Karpas-422 (cell line): ENCODE measurements at regions not wholly inside any gene's neighbourhood (a gene's known extent, or its start where the extent isn't known, plus 50 kb on each side); places are given as distances from the start of the nearest gene placed in this dataset.

Experiments
- DNase-seq: peaks from one replicate; pipeline ENCODE4 v3.0.0-alpha.2; 2015
- H2AFZ ChIP-seq: fragments of 200-600 bp; sonication (generic); 2 replicates; pipeline ENCODE4 v1.6.1; 2014; ENCODE audit warnings: antibody characterized with exemption, low read length, mixed read lengths
- H3K27ac ChIP-seq: fragments of 200-600 bp; sonication (generic); 2 replicates; pipeline ENCODE4 v1.5.1; 2014; ENCODE audit warnings: mild to moderate bottlenecking, low read length, moderate library complexity
- H3K27me3 ChIP-seq: fragments of 200-600 bp; sonication (generic); 2 replicates; pipeline ENCODE4 v1.6.1; 2014; ENCODE audit warnings: low read length, mixed read lengths
- H3K36me3 ChIP-seq: fragments of 200-600 bp; sonication (generic); 2 replicates; pipeline ENCODE4 v1.6.1; 2014; ENCODE audit warnings: low read length, mixed read lengths; ENCODE audit not compliant: insufficient read depth
- H3K4me1 ChIP-seq: fragments of 200-600 bp; sonication (generic); 2 replicates; pipeline ENCODE4 v1.6.1; 2014; ENCODE audit warnings: mild to moderate bottlenecking, low read length, mixed read lengths
- H3K4me2 ChIP-seq: fragments of 200-600 bp; sonication (generic); 2 replicates; pipeline ENCODE4 v1.6.1; 2014; ENCODE audit warnings: low read length, low read depth, mild to moderate bottlenecking; ENCODE audit not compliant: poor library complexity, severe bottlenecking
- H3K4me3 ChIP-seq: fragments of 200-600 bp; sonication (generic); 2 replicates; pipeline ENCODE4 v1.5.1; 2014; ENCODE audit warnings: mild to moderate bottlenecking, antibody characterized with exemption, low read length, mixed read lengths
- H3K79me2 ChIP-seq: fragments of 200-600 bp; sonication (generic); 2 replicates; pipeline ENCODE4 v1.6.1; 2014; ENCODE audit warnings: mild to moderate bottlenecking, low read length, mixed read lengths
- H3K9ac ChIP-seq: fragments of 200-600 bp; sonication (generic); 2 replicates; pipeline ENCODE4 v1.6.0; 2014; ENCODE audit warnings: low read length
- H3K9me2 ChIP-seq: fragments of 200-600 bp; sonication (generic), shearing (Covaris generic); replicated peaks from 2 replicates; pipeline ENCODE4 v1.6.0; 2014; ENCODE audit warnings: mild to moderate bottlenecking, low read length, moderate library complexity; ENCODE audit not compliant: insufficient read depth
- H3K9me3 ChIP-seq: fragments of 300-700, 200-600 bp; sonication (generic); 2 replicates; pipeline ENCODE4 v1.6.1; 2014; ENCODE audit warnings: low read length, mixed read lengths
- H4K20me1 ChIP-seq: fragments of 200-600 bp; sonication (generic); 2 replicates; pipeline ENCODE4 v1.6.1; 2014; ENCODE audit warnings: mild to moderate bottlenecking, antibody characterized with exemption, low read length, low read depth; ENCODE audit not compliant: insufficient read depth

DNA sequence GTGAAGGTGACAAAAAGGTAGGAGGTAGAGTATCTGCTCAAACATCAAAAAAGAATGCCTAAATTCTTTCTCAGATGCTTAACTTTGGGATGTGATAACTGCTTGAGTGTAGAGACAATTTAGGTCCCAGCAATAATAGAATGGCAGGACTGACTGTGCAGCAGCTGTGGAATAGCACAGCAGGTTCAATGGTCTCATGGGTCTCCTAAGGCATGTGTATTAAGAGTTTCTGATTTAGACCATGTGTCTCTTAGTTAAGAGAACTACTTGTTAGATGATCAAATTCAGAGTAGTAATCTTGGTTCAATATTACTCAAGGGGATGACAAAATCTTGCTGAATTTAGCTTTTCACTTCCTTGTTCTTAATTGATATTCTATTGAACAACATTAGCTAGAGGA lies 72.0 kb downstream of the ALX1 start:
- Histone ChIP-seq H4K20me1 (no peaks in the 10 kb centered on the region), H3K4me3 (no peak overlapping the region), H3K27ac (no peak overlapping the region), H3K4me1 (no peaks in the 10 kb centered on the region), H3K27me3 (no peaks in the 10 kb centered on the region), H3K9ac (no peak overlapping the region), H3K36me3 (no peaks in the 10 kb centered on the region), H3K4me2 (no peak overlapping the region), H2AFZ (no peak overlapping the region), H3K79me2 (no peaks in the 10 kb centered on the region), H3K9me2 (no peaks in the 10 kb centered on the region), H3K9me3 (peaks cover 4% of the 10 kb centered on the region; the same call in 1 of the 2 replicates)
- no peak for DNase-seq

DNA sequence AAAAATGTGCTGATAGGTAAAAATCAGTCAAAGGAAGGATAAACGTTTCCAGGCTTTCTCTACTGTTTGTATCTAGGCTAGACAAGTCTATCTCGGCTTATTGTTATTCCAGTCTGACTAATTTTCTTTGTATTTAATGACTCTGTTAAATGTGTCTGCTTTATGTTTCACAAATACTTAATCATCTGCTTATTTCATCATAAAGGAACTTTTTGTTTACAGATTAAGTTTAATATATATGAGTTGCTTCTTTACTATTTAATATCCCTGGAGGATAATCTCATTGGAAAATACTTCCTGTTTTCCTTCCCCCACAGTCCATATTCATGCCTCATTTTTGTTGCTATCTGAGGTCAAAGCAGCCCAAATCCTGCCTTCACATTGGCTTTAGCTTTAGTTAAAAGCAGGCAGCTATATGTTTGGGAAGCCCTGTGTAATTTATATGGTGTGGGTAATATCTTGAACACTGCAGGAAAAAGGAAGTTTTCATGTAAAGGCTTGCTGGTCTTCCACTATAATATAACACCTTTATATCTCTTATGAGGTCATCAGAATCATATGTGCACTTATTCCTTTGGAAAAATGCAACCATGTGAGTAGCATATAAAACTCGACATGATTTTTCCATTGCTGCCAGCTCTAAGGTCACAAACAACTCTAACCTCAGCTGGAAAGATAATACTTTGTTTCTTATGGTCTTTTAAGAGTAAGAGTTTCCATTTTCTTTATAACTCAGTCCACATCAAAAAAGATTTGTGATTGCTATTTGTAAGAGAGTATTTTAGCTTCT lies 76.8 kb downstream of the ALX1 start:
- Histone ChIP-seq H3K79me2 (no peaks in the 10 kb centered on the region), H3K9ac (no peak overlapping the region), H3K9me3 (peaks cover 4% of the 10 kb centered on the region; the same call in 1 of the 2 replicates), H4K20me1 (no peaks in the 10 kb centered on the region), H3K27ac (no peak overlapping the region), H3K27me3 (no peaks in the 10 kb centered on the region), H3K36me3 (no peaks in the 10 kb centered on the region), H3K4me3 (no peak overlapping the region), H2AFZ (no peak overlapping the region), H3K4me2 (no peak overlapping the region), H3K4me1 (no peaks in the 10 kb centered on the region), H3K9me2 (no peaks in the 10 kb centered on the region)
- no peak for DNase-seq

DNA sequence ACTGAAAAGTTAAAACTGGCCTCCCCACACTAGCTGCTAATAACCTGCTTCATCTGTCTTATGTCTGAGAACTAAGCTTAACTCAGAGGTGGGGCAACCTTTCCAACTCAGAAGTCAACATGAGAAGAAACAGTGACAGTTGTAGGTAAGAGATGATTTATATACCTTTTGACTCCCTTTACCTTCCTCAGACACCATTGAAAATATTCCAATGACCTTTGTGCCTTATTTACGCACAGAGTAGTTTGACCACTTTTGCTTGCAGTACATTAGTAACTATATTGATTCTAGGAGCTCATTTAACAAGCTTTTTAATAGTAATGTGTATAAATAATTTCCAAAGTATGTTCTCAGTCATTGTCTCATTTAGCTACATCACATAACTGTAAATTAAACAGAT lies 77.6 kb downstream of the ALX1 start:
- Histone ChIP-seq H3K79me2 (no peaks in the 10 kb centered on the region), H3K36me3 (no peaks in the 10 kb centered on the region), H3K27ac (no peak overlapping the region), H3K4me2 (no peak overlapping the region), H3K9me3 (peaks cover 4% of the 10 kb centered on the region; the same call in 1 of the 2 replicates), H3K4me1 (no peaks in the 10 kb centered on the region), H4K20me1 (no peaks in the 10 kb centered on the region), H3K27me3 (no peaks in the 10 kb centered on the region), H3K9me2 (no peaks in the 10 kb centered on the region), H3K4me3 (no peak overlapping the region), H2AFZ (no peak overlapping the region), H3K9ac (no peak overlapping the region)
- DNase-seq: no peak

DNA sequence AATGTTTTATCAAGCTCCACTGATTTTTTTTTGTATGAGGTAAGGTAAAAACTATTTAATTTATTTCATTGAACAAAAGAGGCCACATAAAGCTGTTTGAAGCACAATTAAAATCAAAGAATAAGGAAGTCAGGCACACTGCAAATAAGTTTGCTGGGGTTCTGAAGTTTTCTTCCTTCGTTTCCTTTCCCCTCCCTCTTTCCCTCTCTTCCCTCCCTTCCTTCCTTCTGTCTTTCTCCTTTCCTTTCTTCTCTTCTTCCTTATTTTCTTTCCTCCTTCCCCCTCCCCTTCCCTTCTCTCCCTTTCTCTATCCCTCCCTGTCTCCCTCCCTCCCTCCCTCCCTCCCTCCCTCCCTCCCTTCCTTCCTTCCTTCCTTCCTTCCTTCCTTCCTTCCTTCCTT lies 78.7 kb downstream of the ALX1 start:
- Histone ChIP-seq H3K9ac (no peak overlapping the region), H3K9me2 (no peaks in the 10 kb centered on the region), H3K4me1 (no peaks in the 10 kb centered on the region), H3K79me2 (no peaks in the 10 kb centered on the region), H3K9me3 (peaks cover 4% of the 10 kb centered on the region; the same call in 1 of the 2 replicates), H3K36me3 (no peaks in the 10 kb centered on the region), H2AFZ (no peak overlapping the region), H3K4me2 (no peak overlapping the region), H3K27ac (no peak overlapping the region), H4K20me1 (no peaks in the 10 kb centered on the region), H3K4me3 (no peak overlapping the region), H3K27me3 (no peaks in the 10 kb centered on the region)
- no peak for DNase-seq

DNA sequence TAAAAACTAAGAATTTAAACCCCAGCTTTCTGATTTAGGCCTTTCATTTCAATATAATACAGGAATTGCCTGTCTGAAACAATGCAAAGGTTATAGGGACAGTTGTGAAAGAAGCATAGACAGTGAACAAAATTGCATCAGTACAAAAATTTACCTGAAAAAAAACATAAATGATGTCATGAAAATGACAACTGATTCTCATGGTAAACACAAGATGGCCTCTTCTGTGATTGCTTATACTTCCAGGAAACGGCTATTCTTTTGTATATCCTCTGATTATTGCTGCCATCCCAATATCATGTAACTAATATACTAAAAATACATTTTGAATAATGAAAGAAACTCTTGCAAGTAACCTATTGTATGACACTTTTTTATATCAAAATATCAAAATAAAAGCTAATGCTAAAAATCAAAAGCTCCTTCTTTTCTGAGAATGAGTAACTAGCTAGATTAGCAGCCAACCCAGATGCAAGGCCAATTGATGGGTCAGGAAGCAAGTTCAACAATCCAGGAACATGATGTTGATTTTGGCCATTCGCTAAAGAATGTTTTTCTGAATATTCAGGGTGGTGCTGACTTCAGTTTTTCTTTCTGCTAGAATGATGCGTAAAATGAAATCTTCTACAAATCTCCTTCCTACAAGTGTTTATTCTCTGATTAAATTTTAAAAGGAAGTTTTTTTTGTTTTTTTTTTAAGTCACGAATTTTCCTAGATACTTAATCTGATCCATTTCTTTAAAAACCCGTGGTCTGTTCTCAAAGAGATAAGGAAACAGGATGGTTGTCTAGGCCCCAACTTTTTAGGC lies 83.6 kb downstream of the ALX1 start:
- Histone ChIP-seq H3K4me2 (no peak overlapping the region), H3K27me3 (no peaks in the 10 kb centered on the region), H3K27ac (no peak overlapping the region), H4K20me1 (no peaks in the 10 kb centered on the region), H3K79me2 (no peaks in the 10 kb centered on the region), H3K9me2 (no peaks in the 10 kb centered on the region), H2AFZ (no peak overlapping the region), H3K4me1 (no peaks in the 10 kb centered on the region), H3K4me3 (no peak overlapping the region), H3K9ac (no peak overlapping the region), H3K36me3 (no peaks in the 10 kb centered on the region), H3K9me3 (no peaks in the 10 kb centered on the region; the same call in 1 of the 2 replicates)
- no peak for DNase-seq

DNA sequence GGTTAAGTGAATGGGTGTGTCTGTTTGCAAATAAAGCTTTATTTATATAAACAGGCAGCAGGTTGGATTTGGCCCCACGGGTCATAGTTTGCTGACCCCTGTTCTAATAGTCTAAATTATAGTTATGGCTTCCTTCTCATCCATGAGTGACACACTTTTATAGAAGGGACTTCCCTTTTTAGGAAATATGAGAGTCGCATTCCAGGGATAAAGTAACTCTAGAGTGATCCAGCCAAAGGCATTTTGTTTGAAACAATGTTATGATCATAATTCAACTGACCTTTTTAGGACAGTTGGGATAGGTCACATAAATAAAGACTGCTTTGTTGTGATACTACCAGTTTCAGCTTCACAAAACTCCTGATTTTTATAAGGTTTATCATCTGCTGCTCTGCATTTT lies 87.9 kb downstream of the ALX1 start:
- no peaks in the 10 kb centered on the region for H3K9me2 ChIP-seq
- H3K36me3 ChIP-seq: no peaks in the 10 kb centered on the region
- H4K20me1 ChIP-seq: no peaks in the 10 kb centered on the region
- H3K79me2 ChIP-seq: no peaks in the 10 kb centered on the region
- H3K27me3 ChIP-seq: no peaks in the 10 kb centered on the region
- no peak overlapping the region for H3K4me3 ChIP-seq
- H2AFZ ChIP-seq: no peak overlapping the region
- H3K9ac ChIP-seq: no peak overlapping the region
- H3K9me3 ChIP-seq: no peaks in the 10 kb centered on the region; the same call in 1 of the 2 replicates
- no peak overlapping the region for H3K27ac ChIP-seq
- H3K4me1 ChIP-seq: no peaks in the 10 kb centered on the region
- H3K4me2 ChIP-seq: no peak overlapping the region
- DNase-seq: no peak

DNA sequence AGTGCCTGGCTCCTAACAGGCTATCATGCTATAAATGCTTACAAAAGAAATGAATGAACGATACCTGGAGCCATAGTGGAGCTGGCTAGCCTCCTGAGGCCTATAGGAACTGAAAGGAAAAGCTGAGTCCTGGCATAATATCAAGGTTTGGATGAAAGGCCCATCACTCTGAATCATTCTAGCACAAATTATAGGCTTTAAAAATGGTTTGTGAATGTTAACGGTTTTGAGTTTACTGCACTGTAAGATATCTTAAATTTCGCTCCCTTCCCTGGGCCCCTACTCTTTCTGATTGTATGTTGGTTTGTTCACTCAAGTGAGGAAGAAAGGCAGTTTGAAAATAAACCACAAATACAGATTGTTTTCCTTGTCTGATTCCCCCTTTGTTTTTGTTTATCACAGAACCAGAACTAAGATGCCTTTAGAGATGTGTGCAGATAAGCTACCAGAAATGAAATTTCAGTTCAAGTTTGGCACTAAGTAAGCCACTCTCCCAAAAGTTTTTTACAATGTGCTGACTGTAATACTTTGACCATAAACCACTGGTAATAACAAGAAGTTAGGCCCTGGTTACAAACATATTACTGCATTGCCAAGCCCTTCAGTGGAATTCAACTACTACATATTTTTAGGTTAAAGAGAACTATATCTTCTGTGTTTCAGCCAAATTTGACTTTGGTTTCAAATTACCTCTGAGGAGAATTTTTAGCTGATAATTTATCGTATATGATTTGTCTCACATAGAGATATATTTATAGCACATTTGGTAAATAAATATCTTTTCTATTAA lies 89.5 kb downstream of the ALX1 start:
- Histone ChIP-seq H3K9me3 (no peaks in the 10 kb centered on the region; the same call in 1 of the 2 replicates), H3K4me3 (no peak overlapping the region), H3K9ac (no peak overlapping the region), H3K27me3 (no peaks in the 10 kb centered on the region), H3K9me2 (no peaks in the 10 kb centered on the region), H3K4me2 (no peak overlapping the region), H3K4me1 (no peaks in the 10 kb centered on the region), H4K20me1 (no peaks in the 10 kb centered on the region), H3K36me3 (no peaks in the 10 kb centered on the region), H3K79me2 (no peaks in the 10 kb centered on the region), H3K27ac (no peak overlapping the region), H2AFZ (no peak overlapping the region)
- no peak for DNase-seq

DNA sequence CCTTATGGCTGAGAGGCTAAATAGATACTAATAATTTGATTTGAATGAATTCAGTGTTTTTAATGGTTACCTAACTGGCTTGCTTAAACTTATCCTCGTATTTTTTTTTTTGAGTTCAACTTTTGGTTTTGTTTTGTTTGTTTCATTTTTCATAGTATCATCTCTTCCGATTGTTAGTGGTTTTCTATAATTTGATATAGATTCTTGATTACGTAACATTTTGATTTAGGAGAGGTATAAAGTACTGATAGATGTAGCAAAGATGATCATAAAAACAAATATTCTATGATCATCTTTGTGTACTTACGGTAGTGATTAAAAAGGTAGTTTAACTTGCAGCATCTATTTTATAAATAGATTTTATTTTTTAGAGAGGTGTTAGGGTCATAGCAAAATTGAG lies 93.0 kb downstream of the ALX1 start:
- no peak for DNase-seq
- H4K20me1 ChIP-seq: no peaks in the 10 kb centered on the region
- H3K36me3 ChIP-seq: no peaks in the 10 kb centered on the region
- H3K9me2 ChIP-seq: no peaks in the 10 kb centered on the region
- no peak overlapping the region for H3K4me3 ChIP-seq
- no peak overlapping the region for H3K27ac ChIP-seq
- peaks cover 5% of the 10 kb centered on the region for H3K9me3 ChIP-seq
- H2AFZ ChIP-seq: no peak overlapping the region
- no peaks in the 10 kb centered on the region for H3K27me3 ChIP-seq
- H3K4me2 ChIP-seq: no peak overlapping the region
- H3K4me1 ChIP-seq: no peaks in the 10 kb centered on the region
- no peak overlapping the region for H3K9ac ChIP-seq
- H3K79me2 ChIP-seq: no peaks in the 10 kb centered on the region
